IPS-20b (cell line): ENCODE measurements at regions not wholly inside any gene's neighbourhood (a gene's known extent, or its start where the extent isn't known, plus 50 kb on each side); places are given as distances from the start of the nearest gene placed in this dataset.

Source experiments
- H3K27ac ChIP-seq: one replicate; pipeline ENCODE4 v1.5.1; 2013; ENCODE audit warnings: low read length
- H3K27me3 ChIP-seq: 2 replicates; pipeline ENCODE4 v1.6.1; 2013; ENCODE audit warnings: mild to moderate bottlenecking, low read length, inconsistent platforms; ENCODE audit not compliant: insufficient read depth
- H3K36me3 ChIP-seq: 2 replicates; pipeline ENCODE4 v1.6.1; 2013; ENCODE audit warnings: low read depth, mild to moderate bottlenecking, inconsistent platforms, low read length, moderate library complexity; ENCODE audit not compliant: insufficient read depth
- H3K4me1 ChIP-seq: 2 replicates; pipeline ENCODE4 v1.6.1; 2013; ENCODE audit warnings: mild to moderate bottlenecking, control low read depth, inconsistent platforms, low read length, moderate library complexity; ENCODE audit not compliant: insufficient read depth
- H3K4me3 ChIP-seq: 2 replicates; pipeline ENCODE4 v1.5.1; 2013; ENCODE audit warnings: mild to moderate bottlenecking, low read length, inconsistent platforms
- H3K9ac ChIP-seq: 2 replicates; pipeline ENCODE4 v1.6.1; 2013; ENCODE audit warnings: low read depth, mild to moderate bottlenecking, inconsistent platforms, low read length, moderate library complexity
- H3K9me3 ChIP-seq: 2 replicates; pipeline ENCODE4 v1.6.1; 2013; ENCODE audit warnings: mild to moderate bottlenecking, low read depth, low read length, inconsistent platforms; ENCODE audit not compliant: insufficient read depth

- H3K27ac ChIP-seq, result no peak overlapping the region
- no peak overlapping the region for H3K4me3 ChIP-seq
- H3K9ac ChIP-seq, result no peak overlapping the region
- no peaks in the 10 kb centered on the region for H3K9me3 ChIP-seq
- no peaks in the 10 kb centered on the region for H3K4me1 ChIP-seq
- no peaks in the 10 kb centered on the region for H3K27me3 ChIP-seq
- no peaks in the 10 kb centered on the region for H3K36me3 ChIP-seq
Measured at GRCh38 chr2:2621855-2622254, 290.8 kb upstream of the MYT1L start.

- no peaks in the 10 kb centered on the region for H3K27me3 ChIP-seq
- no peaks in the 10 kb centered on the region for H3K36me3 ChIP-seq
- H3K9me3 ChIP-seq, result no peaks in the 10 kb centered on the region
- no peak overlapping the region for H3K27ac ChIP-seq
- no peak overlapping the region for H3K4me3 ChIP-seq
- H3K9ac ChIP-seq, result no peak overlapping the region
- H3K4me1 ChIP-seq, result no peaks in the 10 kb centered on the region
Measured at GRCh38 chr2:2620604-2621003, 289.5 kb upstream of the MYT1L start.

GRCh38 chr2:2619995-2620394, 288.9 kb upstream of the MYT1L start:
- H3K9ac ChIP-seq, result no peak overlapping the region
- no peaks in the 10 kb centered on the region for H3K36me3 ChIP-seq
- no peaks in the 10 kb centered on the region for H3K4me1 ChIP-seq
- H3K4me3 ChIP-seq, result no peak overlapping the region
- H3K27me3 ChIP-seq, result no peaks in the 10 kb centered on the region
- H3K27ac ChIP-seq, result no peak overlapping the region
- H3K9me3 ChIP-seq, result no peaks in the 10 kb centered on the region

- no peaks in the 10 kb centered on the region for H3K36me3 ChIP-seq
- no peaks in the 10 kb centered on the region for H3K9me3 ChIP-seq
- H3K4me1 ChIP-seq, result no peaks in the 10 kb centered on the region
- H3K9ac ChIP-seq, result no peak overlapping the region
- no peaks in the 10 kb centered on the region for H3K27me3 ChIP-seq
- no peak overlapping the region for H3K4me3 ChIP-seq
- no peak overlapping the region for H3K27ac ChIP-seq
Measured at GRCh38 chr2:2614452-2614851, 283.4 kb upstream of the MYT1L start.

GRCh38 chr2:2613279-2614199, 282.5 kb upstream of the MYT1L start:
- Histone ChIP-seq H3K36me3 (no peaks in the 10 kb centered on the region), H3K9ac (peak overlapping the region; percentile 69; the same call in 1 of the 2 replicates), H3K27ac (no peak overlapping the region), H3K4me3 (peak overlapping the region; percentile 70), H3K4me1 (no peaks in the 10 kb centered on the region), H3K27me3 (no peaks in the 10 kb centered on the region), H3K9me3 (no peaks in the 10 kb centered on the region)

- no peaks in the 10 kb centered on the region for H3K9me3 ChIP-seq
- no peak overlapping the region for H3K9ac ChIP-seq
- H3K27me3 ChIP-seq, result no peaks in the 10 kb centered on the region
- H3K27ac ChIP-seq, result no peak overlapping the region
- H3K36me3 ChIP-seq, result no peaks in the 10 kb centered on the region
- H3K4me3 ChIP-seq, result no peak overlapping the region
- no peaks in the 10 kb centered on the region for H3K4me1 ChIP-seq
Measured at GRCh38 chr2:2610751-2611150, 279.7 kb upstream of the MYT1L start.

- no peak overlapping the region for H3K9ac ChIP-seq
- H3K27ac ChIP-seq, result no peak overlapping the region
- H3K36me3 ChIP-seq, result no peaks in the 10 kb centered on the region
- H3K4me3 ChIP-seq, result no peak overlapping the region
- H3K9me3 ChIP-seq, result no peaks in the 10 kb centered on the region
- no peaks in the 10 kb centered on the region for H3K27me3 ChIP-seq
- no peaks in the 10 kb centered on the region for H3K4me1 ChIP-seq
Measured at GRCh38 chr2:2600366-2600765, 269.3 kb upstream of the MYT1L start.

GRCh38 chr2:2599441-2599840, 268.4 kb upstream of the MYT1L start:
- Histone ChIP-seq H3K36me3 (no peaks in the 10 kb centered on the region), H3K27me3 (no peaks in the 10 kb centered on the region), H3K4me1 (no peaks in the 10 kb centered on the region), H3K4me3 (no peak overlapping the region), H3K27ac (no peak overlapping the region), H3K9ac (no peak overlapping the region), H3K9me3 (no peaks in the 10 kb centered on the region)

GRCh38 chr2:2597712-2598111, 266.6 kb upstream of the MYT1L start:
- Histone ChIP-seq H3K36me3 (no peaks in the 10 kb centered on the region), H3K27ac (no peak overlapping the region), H3K9ac (no peak overlapping the region), H3K27me3 (no peaks in the 10 kb centered on the region), H3K4me3 (no peak overlapping the region), H3K4me1 (no peaks in the 10 kb centered on the region), H3K9me3 (no peaks in the 10 kb centered on the region)

- H3K27ac ChIP-seq, result no peak overlapping the region
- H3K4me3 ChIP-seq, result no peak overlapping the region
- no peak overlapping the region for H3K9ac ChIP-seq
- no peaks in the 10 kb centered on the region for H3K27me3 ChIP-seq
- H3K36me3 ChIP-seq, result no peaks in the 10 kb centered on the region
- H3K9me3 ChIP-seq, result no peaks in the 10 kb centered on the region
- H3K4me1 ChIP-seq, result no peaks in the 10 kb centered on the region; the same call in 1 of the 2 replicates
Measured at GRCh38 chr2:2591542-2591940, 260.5 kb upstream of the MYT1L start.

GRCh38 chr2:2590841-2591541, 259.9 kb upstream of the MYT1L start:
- Histone ChIP-seq H3K9ac (no peak overlapping the region), H3K4me1 (peaks cover 4% of the 10 kb centered on the region; the same call in 1 of the 2 replicates), H3K4me3 (no peak overlapping the region), H3K27me3 (no peaks in the 10 kb centered on the region), H3K9me3 (no peaks in the 10 kb centered on the region), H3K27ac (no peak overlapping the region), H3K36me3 (no peaks in the 10 kb centered on the region)

GRCh38 chr2:2590141-2590540, 259.1 kb upstream of the MYT1L start:
- Histone ChIP-seq H3K27ac (no peak overlapping the region), H3K27me3 (no peaks in the 10 kb centered on the region), H3K9ac (no peak overlapping the region), H3K36me3 (no peaks in the 10 kb centered on the region), H3K9me3 (no peaks in the 10 kb centered on the region), H3K4me1 (peaks cover 5% of the 10 kb centered on the region; the same call in 1 of the 2 replicates), H3K4me3 (no peak overlapping the region)
